ENCODE measurements at regions not wholly inside any gene's neighbourhood (a gene's known extent, or its start where the extent isn't known, plus 50 kb on each side); places are given as distances from the start of the nearest gene placed in this dataset.
A peak's percentile ranks its signal among the peaks of the same experiment; 100 is the strongest.
"Not testable (repeated sequence)": the region's sequence is repeated elsewhere in the genome, so short reads cannot be mapped to it uniquely, and the experiment has no call there.

GRCh38 chr3:89957451-89957850 is 850.0 kb downstream of the EPHA3 start:
- no peak overlapping the region for H2AK5ac ChIP-seq (ENCODE audit: low read depth, low read length)
- no peak overlapping the region for H3K9ac ChIP-seq (replicated peaks in 1 of 4; ENCODE audit: extremely low read depth in 1 of 4, low read depth in 3 of 4, low read length in 3 of 4)
- no peaks in the 10 kb centered on the region for H4K20me1 ChIP-seq (replicated peaks in 1 of 2; ENCODE audit: control insufficient read depth in 1 of 2, insufficient read depth in 2 of 2, low read length in 2 of 2)
- ChIA-PET CTCF (ENCODE audit: partially characterized antibody) (interaction anchor here (1.8 kb wide), 1 partner anchor 10 kb away, joined by 5 read pairs; no protein-coding TSS in a partner anchor), POLR2A (ENCODE audit: partially characterized antibody) (no interaction called here)
- no peaks in the 10 kb centered on the region for H3K23me2 ChIP-seq (ENCODE audit: low read depth, low read length)
- H3K9me3 ChIP-seq (ENCODE audit: insufficient read depth in 2 of 2, low read depth in 1 of 2, low read length in 1 of 2), result no peaks in the 10 kb centered on the region
- no peak overlapping the region for H3K4me3 ChIP-seq (ENCODE audit: extremely low read depth in 1 of 4, insufficient read depth in 2 of 4, low read depth in 3 of 4, low read length in 4 of 4)
- no peak overlapping the region for H2BK120ac ChIP-seq (replicated peaks; ENCODE audit: low read depth, low read length)
- no peak overlapping the region for H3K4ac ChIP-seq (replicated peaks; ENCODE audit: insufficient read length, low read depth, low read length)
- no peak overlapping the region for H3K56ac ChIP-seq (replicated peaks; ENCODE audit: insufficient read length, low read depth, low read length)
- no peak overlapping the region for H4K8ac ChIP-seq (ENCODE audit: extremely low read depth, insufficient read depth, low read length)
- no peak overlapping the region for H4K91ac ChIP-seq (replicated peaks; ENCODE audit: insufficient read length, low read length)
- no peak overlapping the region for H2BK12ac ChIP-seq (ENCODE audit: low read depth, low read length)
- no peak overlapping the region for H2AFZ ChIP-seq (ENCODE audit: low read length)
- 100% methylated on average over 2 of the region's 2 CpGs; no CpG with 5 or more reads in 1 of the 2 experiments for WGBS, 2 experiments (ENCODE audit: extremely low coverage in 1 of 2, insufficient coverage in 1 of 2, insufficient read length in 1 of 2, insufficient replicate concordance in 2 of 2, low coverage in 1 of 2, low lambda C conversion rate in 2 of 2, missing lambda C conversion rate in 1 of 2)
- H2BK5ac ChIP-seq (ENCODE audit: low read depth, low read length), result no peak overlapping the region
- H3K4me2 ChIP-seq (ENCODE audit: insufficient read depth in 1 of 2, low read depth in 2 of 2, low read length in 2 of 2), result no peak overlapping the region
- no peak overlapping the region for H2BK15ac ChIP-seq (ENCODE audit: low read length)
- H2BK20ac ChIP-seq (ENCODE audit: low read length), result no peak overlapping the region
- no peak overlapping the region for H4K5ac ChIP-seq (ENCODE audit: insufficient read length, low read depth, low read length)
- peak; percentile 28 for FAIRE-seq
- TF ChIP-seq BRCA1 (IDR thresholded peaks at IDR 0.05; ENCODE audit: low read depth, low read length), result no peak
- H3K36me3 ChIP-seq (ENCODE audit: control insufficient read depth in 2 of 4, insufficient read depth in 4 of 4, low read length in 3 of 4), result no peaks in the 10 kb centered on the region
- H3K79me1 ChIP-seq (ENCODE audit: low read depth, low read length), result no peaks in the 10 kb centered on the region
- DNase-seq (ENCODE audit: low read depth in 1 of 2, low spot score in 2 of 2), result no peak
- H3K4me1 ChIP-seq (replicated peaks in 1 of 4; ENCODE audit: control insufficient read depth in 3 of 4, insufficient read depth in 4 of 4, low read length in 3 of 4), result no peaks in the 10 kb centered on the region
- H3K14ac ChIP-seq (ENCODE audit: insufficient read length), result no peak overlapping the region
- no peak overlapping the region for H3K23ac ChIP-seq (ENCODE audit: insufficient read length)
- no peak overlapping the region for H3K27ac ChIP-seq (ENCODE audit: low read depth, low read length)
- H3K79me2 ChIP-seq (ENCODE audit: control insufficient read depth in 1 of 2, insufficient read depth in 2 of 2, low read length in 2 of 2), result no peaks in the 10 kb centered on the region
- H3K27me3 ChIP-seq (replicated peaks in 1 of 4; ENCODE audit: control insufficient read depth in 3 of 4, extremely low read depth in 1 of 4, insufficient read depth in 3 of 4, low read length in 3 of 4), result no peaks in the 10 kb centered on the region
- H3K18ac ChIP-seq (ENCODE audit: extremely low read depth, low read length), result no peak overlapping the region

DNA sequence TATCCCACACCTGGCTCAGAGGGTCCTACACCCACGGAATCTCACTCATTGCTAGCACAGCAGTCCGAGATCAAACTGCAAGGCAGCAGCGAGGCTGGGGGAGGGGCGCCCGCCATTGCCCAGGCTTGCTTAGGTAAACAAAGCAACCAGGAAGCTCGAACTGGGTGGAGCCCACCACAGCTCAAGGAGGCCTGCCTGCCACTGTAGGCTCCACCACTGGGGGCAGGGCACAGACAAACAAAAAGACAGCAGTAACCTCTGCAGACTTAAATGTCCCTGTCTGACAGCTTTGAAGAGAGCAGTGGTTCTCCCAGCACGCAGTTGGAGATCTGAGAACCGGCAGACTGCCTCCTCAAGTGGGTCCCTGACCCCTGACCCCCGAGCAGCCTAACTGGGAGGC is 850.7 kb downstream of the EPHA3 start:
- H3K23ac ChIP-seq (ENCODE audit: insufficient read length); H4K8ac ChIP-seq (ENCODE audit: extremely low read depth, insufficient read depth, low read length); H3K14ac ChIP-seq (ENCODE audit: insufficient read length); POLR2A ChIA-PET (ENCODE audit: partially characterized antibody); H3K4me1 ChIP-seq (replicated peaks in 1 of 4; ENCODE audit: control insufficient read depth in 3 of 4, insufficient read depth in 4 of 4, low read length in 3 of 4); H3K27ac ChIP-seq (ENCODE audit: low read depth, low read length); H3K9me3 ChIP-seq (ENCODE audit: insufficient read depth in 2 of 2, low read depth in 1 of 2, low read length in 1 of 2); H3K36me3 ChIP-seq (ENCODE audit: control insufficient read depth in 2 of 4, insufficient read depth in 4 of 4, low read length in 3 of 4); H3K4ac ChIP-seq (replicated peaks; ENCODE audit: insufficient read length, low read depth, low read length); H3K4me3 ChIP-seq (ENCODE audit: extremely low read depth in 1 of 4, insufficient read depth in 2 of 4, low read depth in 3 of 4, low read length in 4 of 4); H3K4me2 ChIP-seq (ENCODE audit: insufficient read depth in 1 of 2, low read depth in 2 of 2, low read length in 2 of 2); H2BK12ac ChIP-seq (ENCODE audit: low read depth, low read length); H3K9ac ChIP-seq (replicated peaks in 1 of 4; ENCODE audit: extremely low read depth in 1 of 4, low read depth in 3 of 4, low read length in 3 of 4); H3K56ac ChIP-seq (replicated peaks; ENCODE audit: insufficient read length, low read depth, low read length); H2BK20ac ChIP-seq (ENCODE audit: low read length); H3K27me3 ChIP-seq (replicated peaks in 1 of 4; ENCODE audit: control insufficient read depth in 3 of 4, extremely low read depth in 1 of 4, insufficient read depth in 3 of 4, low read length in 3 of 4); H4K5ac ChIP-seq (ENCODE audit: insufficient read length, low read depth, low read length); H3K79me1 ChIP-seq (ENCODE audit: low read depth, low read length); H4K20me1 ChIP-seq (replicated peaks in 1 of 2; ENCODE audit: control insufficient read depth in 1 of 2, insufficient read depth in 2 of 2, low read length in 2 of 2); H3K23me2 ChIP-seq (ENCODE audit: low read depth, low read length); H2BK15ac ChIP-seq (ENCODE audit: low read length); H2AK5ac ChIP-seq (ENCODE audit: low read depth, low read length); H3K79me2 ChIP-seq (ENCODE audit: control insufficient read depth in 1 of 2, insufficient read depth in 2 of 2, low read length in 2 of 2); H2BK120ac ChIP-seq (replicated peaks; ENCODE audit: low read depth, low read length); H2AFZ ChIP-seq (ENCODE audit: low read length); CTCF ChIA-PET (ENCODE audit: partially characterized antibody); H3K18ac ChIP-seq (ENCODE audit: extremely low read depth, low read length); H4K91ac ChIP-seq (replicated peaks; ENCODE audit: insufficient read length, low read length); H2BK5ac ChIP-seq (ENCODE audit: low read depth, low read length); FAIRE-seq: not testable (repeated sequence)
- peak in 1 of 2 experiments; percentile 46 for DNase-seq (ENCODE audit: low read depth in 1 of 2, low spot score in 2 of 2)
- 89% methylated on average over 8 of the region's 9 CpGs; no CpG with 5 or more reads in 1 of the 2 experiments for WGBS, 2 experiments (ENCODE audit: extremely low coverage in 1 of 2, insufficient coverage in 1 of 2, insufficient read length in 1 of 2, insufficient replicate concordance in 2 of 2, low coverage in 1 of 2, low lambda C conversion rate in 2 of 2, missing lambda C conversion rate in 1 of 2)

Data from H1 (cell line).